GM23338 (cell line): ENCODE measurements at regions not wholly inside any gene's neighbourhood (a gene's known extent, or its start where the extent isn't known, plus 50 kb on each side); places are given as distances from the start of the nearest gene placed in this dataset.

Experiments used
- ATAC-seq: fragments of 200-7000 bp; cut with Tn5 transposase; 3 replicates; pipeline ENCODE4 v1.9.1; 2020
- DNase-seq: peaks from one replicate; pipeline ENCODE4 v3.0.0-alpha.2; 2015; ENCODE audit warnings: low spot score
- H2AFZ ChIP-seq: fragments of 200-600 bp; sonication (generic); 2 replicates; pipeline ENCODE4 v1.8.0; 2016; ENCODE audit warnings: antibody characterized with exemption, mild to moderate bottlenecking, moderate library complexity
- H3F3A ChIP-seq: fragments of 200-600 bp; sonication (generic); replicated peaks from 2 replicates; pipeline ENCODE4 v1.8.0; 2017; ENCODE audit warnings: antibody characterized with exemption, mixed run types, low read depth
- H3K27ac ChIP-seq: fragments of 200-600 bp; sonication (generic); 2 replicates; pipeline ENCODE4 v1.6.1; 2016; ENCODE audit warnings: low read depth
- H3K27me3 ChIP-seq: fragments of 200-600 bp; sonication (generic); 2 replicates; pipeline ENCODE4 v1.8.0; 2016; ENCODE audit warnings: mild to moderate bottlenecking, mixed run types, moderate library complexity; ENCODE audit not compliant: insufficient read depth
- H3K36me3 ChIP-seq: fragments of 200-600 bp; sonication (generic); 2 replicates; pipeline ENCODE4 v1.8.0; 2016; ENCODE audit warnings: mild to moderate bottlenecking; ENCODE audit not compliant: insufficient read depth
- H3K4me1 ChIP-seq: fragments of 200-600 bp; sonication (generic); 2 replicates; pipeline ENCODE4 v1.8.0; 2016; ENCODE audit warnings: mild to moderate bottlenecking, moderate library complexity; ENCODE audit not compliant: insufficient read depth
- H3K4me2 ChIP-seq: fragments of 200-600 bp; sonication (generic); 2 replicates; pipeline ENCODE4 v1.7.1; 2017; ENCODE audit warnings: mixed run types
- H3K4me3 ChIP-seq: fragments of 200-600 bp; sonication (generic); 2 replicates; pipeline ENCODE4 v1.6.1; 2016; ENCODE audit warnings: mixed run types
- H3K79me2 ChIP-seq: fragments of 200-600 bp; sonication (generic); replicated peaks from 2 replicates; pipeline ENCODE4 v1.8.0; 2017; ENCODE audit warnings: mild to moderate bottlenecking; ENCODE audit not compliant: insufficient read depth
- H3K9me2 ChIP-seq: fragments of 200-600 bp; sonication (generic); 2 replicates; pipeline ENCODE4 v1.8.0; 2017; ENCODE audit not compliant: insufficient read depth
- H4K20me1 ChIP-seq: fragments of 200-600 bp; sonication (generic); replicated peaks from 2 replicates; pipeline ENCODE4 v1.8.0; 2017; ENCODE audit warnings: mild to moderate bottlenecking; ENCODE audit not compliant: insufficient read depth
- H3K27ac Mint-ChIP-seq: 2 replicates; pipeline ENCODE4 v1.8.0; 2020; ENCODE audit warnings: inconsistent platforms, mild to moderate bottlenecking, moderate library complexity, mixed read lengths
- H3K27me3 Mint-ChIP-seq: 3 replicates; pipeline ENCODE4 v1.8.0; 2022; ENCODE audit warnings: low read depth, mild to moderate bottlenecking, moderate library complexity, mixed read lengths, inconsistent platforms; ENCODE audit not compliant: insufficient read depth, poor library complexity
- H3K36me3 Mint-ChIP-seq: 3 replicates; pipeline ENCODE4 v1.8.0; 2021; ENCODE audit warnings: low read depth, mild to moderate bottlenecking, inconsistent platforms, moderate library complexity, mixed read lengths
- H3K4me1 Mint-ChIP-seq: 3 replicates; pipeline ENCODE4 v1.8.0; 2020; ENCODE audit warnings: mild to moderate bottlenecking, inconsistent platforms, mixed read lengths
- H3K4me3 Mint-ChIP-seq: 3 replicates; pipeline ENCODE4 v1.8.0; 2021; ENCODE audit warnings: moderate library complexity, mild to moderate bottlenecking, inconsistent platforms, mixed read lengths
- H3K9me3 Mint-ChIP-seq: 3 replicates; pipeline ENCODE4 v1.8.0; 2020; ENCODE audit warnings: moderate library complexity, mild to moderate bottlenecking, inconsistent platforms, mixed read lengths
- CTCF ChIP-seq, 2 experiments: fragments of 200-600 bp in 1 of 2; sonication (generic) in 1 of 2; conservative IDR thresholded peaks; 2 replicates each; pipeline versions ENCODE4 v1.5.1 to v1.6.1; 2016 to 2017; ENCODE audit warnings: antibody characterized with exemption in 2 of 2, low read depth in 2 of 2, mild to moderate bottlenecking in 2 of 2, moderate library complexity in 1 of 2
- EZH2phosphoT487 ChIP-seq: fragments of 200-600 bp; sonication (generic); IDR thresholded peaks from one replicate; pipeline ENCODE4 v1.8.1; 2018; ENCODE audit warnings: antibody characterized with exemption; ENCODE audit not compliant: unreplicated experiment
- REST ChIP-seq: IDR thresholded peaks from one replicate; pipeline ENCODE4 v1.6.1; 2018; ENCODE audit warnings: antibody characterized with exemption; ENCODE audit not compliant: unreplicated experiment
- STAT1 ChIP-seq: IDR thresholded peaks from one replicate; pipeline ENCODE4 v1.6.1; 2016; ENCODE audit warnings: antibody characterized with exemption; ENCODE audit not compliant: unreplicated experiment
- ZNF114 ChIP-seq: fragments of 250-450 bp; sonication (Bioruptor Pico); IDR thresholded peaks from 2 replicates; pipeline ENCODE4 v1.5.0; 2020; ENCODE audit warnings: mild to moderate bottlenecking, moderate library complexity
- ZNF462 ChIP-seq: fragments of 250-450 bp; sonication (Bioruptor Pico); IDR thresholded peaks from 2 replicates; pipeline ENCODE4 v1.5.0; 2020; ENCODE audit warnings: mild to moderate bottlenecking, moderate library complexity

- TF ChIP-seq REST = no peak
- no peak for TF ChIP-seq EZH2phosphoT487
- TF ChIP-seq CTCF (conservative IDR thresholded peaks at IDR 0.05; ENCODE audit: low read depth in 2 of 2) = no peak
- TF ChIP-seq ZNF114 = no peak
These were observed 521.4 kb upstream of the FOXG1 start (continued) for GRCh38 chr14:28245216-28245615.

GRCh38 chr14:28247491-28247890 lies 519.1 kb upstream of the FOXG1 start:
- Mint-ChIP-seq H3K27me3 (no peaks in the 10 kb centered on the region), H3K4me3 (no peak overlapping the region), H3K9me3 (peaks cover 25% of the 10 kb centered on the region), H3K4me1 (no peaks in the 10 kb centered on the region), H3K27ac (no peak overlapping the region), H3K36me3 (no peaks in the 10 kb centered on the region)
- no peak for TF ChIP-seq ZNF462 (CRISPR knock-in tag)
- TF ChIP-seq REST = no peak
- no peak for TF ChIP-seq STAT1
- DNase-seq = no peak
- Histone ChIP-seq H3K4me2 (no peak overlapping the region), H3K4me1 (no peaks in the 10 kb centered on the region), H3F3A (no peaks in the 10 kb centered on the region), H3K27ac (no peak overlapping the region), H3K79me2 (no peaks in the 10 kb centered on the region), H3K27me3 (no peaks in the 10 kb centered on the region), H3K4me3 (no peak overlapping the region), H3K9me2 (peaks cover 5% of the 10 kb centered on the region; the same call in 1 of the 2 replicates), H4K20me1 (no peaks in the 10 kb centered on the region), H3K36me3 (no peaks in the 10 kb centered on the region), H2AFZ (no peak overlapping the region)
- ATAC-seq = no peak
